Endothelial cell of umbilical vein (primary cell): ENCODE measurements at regions not wholly inside any gene's neighbourhood (a gene's known extent, or its start where the extent isn't known, plus 50 kb on each side); places are given as distances from the start of the nearest gene placed in this dataset.

Experiments
- BruUV-seq: library from RNA; stranded (reverse); fragments of 400-500 nt; replicated peaks from 2 replicates; lab custom pipeline; 2021; lab: Mats Ljungman, UMichigan
- CTCF ChIA-PET: fragments of 300-600, 350-600 bp; sonication (Branson Sonifier 250); formaldehyde crosslinking; loops from one replicate; lab custom pipeline; 2021; ENCODE audit warnings: antibody characterized with exemption, inconsistent platforms; lab: Charles Lee
- POLR2A ChIA-PET: fragments of 300-600, 350-600 bp; sonication (Branson Sonifier 250); formaldehyde crosslinking; loops from one replicate; lab custom pipeline; 2021; ENCODE audit warnings: antibody characterized with exemption, inconsistent platforms; lab: Charles Lee
- DNase-seq: peaks from one replicate; pipeline ENCODE4 v3.0.0-alpha.2; 2011; ENCODE audit warnings: low read depth, low spot score
- FAIRE-seq: peaks from 2 replicates; lab custom pipeline; 2011; peaks lifted over from hg19 to GRCh38; lab: Jason Lieb, UNC
- H2AFZ ChIP-seq: 2 replicates; pipeline ENCODE4 v1.6.0; 2012; ENCODE audit warnings: low read depth, low read length, control low read depth, inconsistent platforms
- H3K27ac ChIP-seq: 2 replicates; pipeline ENCODE4 v1.5.1; 2011; ENCODE audit warnings: low read depth, mild to moderate bottlenecking, control low read depth, low read length, moderate library complexity; ENCODE audit not compliant: insufficient read depth
- H3K27me3 ChIP-seq, 2 experiments: 2 replicates each; pipeline versions ENCODE4 v1.6.0 to v1.6.1; 2011; ENCODE audit warnings: low read length in 2 of 2, mixed read lengths in 1 of 2; ENCODE audit not compliant: control insufficient read depth in 2 of 2, insufficient read depth in 2 of 2
- H3K36me3 ChIP-seq, 2 experiments: 2 replicates in 1 of 2; 3 replicates in 1 of 2; pipeline ENCODE4 v1.5.1; 2011; ENCODE audit warnings: low read length in 2 of 2, mild to moderate bottlenecking in 1 of 2, moderate library complexity in 1 of 2; ENCODE audit not compliant: control insufficient read depth in 2 of 2, insufficient read depth in 2 of 2; ENCODE audit errors: extremely low read depth in 1 of 2
- H3K4me1 ChIP-seq: 3 replicates; pipeline ENCODE4 v1.5.1; 2011; ENCODE audit warnings: mild to moderate bottlenecking, low read length; ENCODE audit not compliant: control insufficient read depth, insufficient read depth; ENCODE audit errors: extremely low read depth
- H3K4me2 ChIP-seq: 2 replicates; pipeline ENCODE4 v1.6.1; 2011; ENCODE audit warnings: low read length, control low read depth, mixed read lengths; ENCODE audit not compliant: insufficient read depth
- H3K4me3 ChIP-seq, 3 experiments: fragments of 200-600 bp in 1 of 3; sonication (generic), shearing (Covaris generic) in 1 of 3; replicated peaks in 1 of 3; 2 replicates each; pipeline ENCODE4 v1.5.1; 2011 to 2016; ENCODE audit warnings: control low read depth in 3 of 3, low read length in 3 of 3, mild to moderate bottlenecking in 2 of 3, inconsistent platforms in 1 of 3, low read depth in 1 of 3, moderate library complexity in 1 of 3; ENCODE audit not compliant: insufficient read depth in 1 of 3
- H3K79me2 ChIP-seq: 2 replicates; pipeline ENCODE4 v1.6.0; 2012; ENCODE audit warnings: low read length, inconsistent platforms; ENCODE audit not compliant: control insufficient read depth, insufficient read depth
- H3K9ac ChIP-seq: replicated peaks from 2 replicates; pipeline ENCODE3; 2011; ENCODE audit warnings: low read length, control low read depth; ENCODE audit not compliant: insufficient read depth; ENCODE audit errors: extremely low read depth
- H3K9me1 ChIP-seq: replicated peaks from 3 replicates; pipeline ENCODE4 v1.6.0; 2011; ENCODE audit warnings: mild to moderate bottlenecking, low read length; ENCODE audit not compliant: control insufficient read depth, insufficient read depth; ENCODE audit errors: extremely low read depth
- H3K9me3 ChIP-seq: replicated peaks from 2 replicates; pipeline ENCODE4 v1.5.1; 2012; ENCODE audit warnings: low read length, inconsistent platforms; ENCODE audit not compliant: control insufficient read depth, insufficient read depth
- H4K20me1 ChIP-seq: replicated peaks from 2 replicates; pipeline ENCODE3; 2011; ENCODE audit warnings: mild to moderate bottlenecking, low read length; ENCODE audit not compliant: control insufficient read depth, insufficient read depth; ENCODE audit errors: extremely low read depth
- EZH2 ChIP-seq: IDR thresholded peaks from 2 replicates; pipeline ENCODE4 v1.6.1; 2012; ENCODE audit warnings: borderline replicate concordance, low read depth, mild to moderate bottlenecking, moderate library complexity, low read length, inconsistent platforms; ENCODE audit not compliant: severe bottlenecking
- FOS ChIP-seq: IDR thresholded peaks from 2 replicates; pipeline ENCODE4 v1.6.1; 2011; ENCODE audit warnings: mild to moderate bottlenecking, low read length, moderate library complexity, borderline replicate concordance; ENCODE audit not compliant: insufficient read depth
- GATA2 ChIP-seq: IDR thresholded peaks from 2 replicates; pipeline ENCODE4 v1.7.0; 2011; ENCODE audit warnings: low read depth, mild to moderate bottlenecking, moderate library complexity, mixed read lengths, low read length; ENCODE audit not compliant: insufficient read length, insufficient read depth
- JUN ChIP-seq: IDR thresholded peaks from 2 replicates; pipeline ENCODE4 v1.6.1; 2011; ENCODE audit warnings: borderline replicate concordance, low read depth; ENCODE audit not compliant: insufficient read length, insufficient read depth
- MAX ChIP-seq: IDR thresholded peaks from 2 replicates; pipeline ENCODE4 v1.6.1; 2011; ENCODE audit not compliant: insufficient read depth, insufficient read length
- MYC ChIP-seq: IDR thresholded peaks from one replicate; pipeline ENCODE4 v1.6.1; 2011; ENCODE audit warnings: mild to moderate bottlenecking, low read depth, low read length
- POLR2A ChIP-seq: IDR thresholded peaks from 2 replicates; pipeline ENCODE4 v1.6.1; 2012; ENCODE audit warnings: low read depth, mild to moderate bottlenecking, control low read depth, low read length
- POLR2AphosphoS5 ChIP-seq: IDR thresholded peaks from 2 replicates; pipeline ENCODE4 v1.6.1; 2012; ENCODE audit warnings: low read depth, mild to moderate bottlenecking, control low read depth, low read length, moderate library complexity; ENCODE audit not compliant: insufficient read depth
- dilution Hi-C: fragments of 300-500 bp; cut with MboI; formaldehyde crosslinking; loops from one replicate; pipeline ENCODE4 v1.15.0; 2019; ENCODE audit warnings: low sequenced_read_pairs; ENCODE audit not compliant: extremely low pct_ligation_motif_present
- intact Hi-C: fragments of 100-400 bp; cut with micrococcal nuclease; formaldehyde crosslinking; loops from one replicate; pipeline ENCODE4 v1.10.0; 2022
- TF ChIP-seq, protein P1 (sequence below), 2 donors: IDR thresholded peaks; 1 replicate in 1 of 2; 2 replicates in 1 of 2; pipeline ENCODE4 v1.5.1; 2011; ENCODE audit warnings: low read length in 2 of 2, mild to moderate bottlenecking in 2 of 2, moderate library complexity in 2 of 2, control low read depth in 1 of 2, inconsistent platforms in 1 of 2, low read depth in 1 of 2; ENCODE audit not compliant: insufficient read depth in 1 of 2; ENCODE audit errors: extremely low read depth in 1 of 2

- Histone ChIP-seq H3K4me3 (no peak overlapping the region), H4K20me1 (no peaks in the 10 kb centered on the region), H3K4me1 (no peaks in the 10 kb centered on the region), H3K9me3 (no peaks in the 10 kb centered on the region), H3K27me3 (no peaks in the 10 kb centered on the region), H3K9ac (no peak overlapping the region), H3K79me2 (no peaks in the 10 kb centered on the region), H3K4me2 (no peak overlapping the region), H3K27ac (no peak overlapping the region), H2AFZ (no peak overlapping the region), H3K9me1 (no peaks in the 10 kb centered on the region), H3K36me3 (no peaks in the 10 kb centered on the region)
- ChIA-PET CTCF (no interaction called here), POLR2A (no interaction called here)
- intact Hi-C loops, result no loop called here
- no peak for TF ChIP-seq EZH2
- TF ChIP-seq, protein P1, sequence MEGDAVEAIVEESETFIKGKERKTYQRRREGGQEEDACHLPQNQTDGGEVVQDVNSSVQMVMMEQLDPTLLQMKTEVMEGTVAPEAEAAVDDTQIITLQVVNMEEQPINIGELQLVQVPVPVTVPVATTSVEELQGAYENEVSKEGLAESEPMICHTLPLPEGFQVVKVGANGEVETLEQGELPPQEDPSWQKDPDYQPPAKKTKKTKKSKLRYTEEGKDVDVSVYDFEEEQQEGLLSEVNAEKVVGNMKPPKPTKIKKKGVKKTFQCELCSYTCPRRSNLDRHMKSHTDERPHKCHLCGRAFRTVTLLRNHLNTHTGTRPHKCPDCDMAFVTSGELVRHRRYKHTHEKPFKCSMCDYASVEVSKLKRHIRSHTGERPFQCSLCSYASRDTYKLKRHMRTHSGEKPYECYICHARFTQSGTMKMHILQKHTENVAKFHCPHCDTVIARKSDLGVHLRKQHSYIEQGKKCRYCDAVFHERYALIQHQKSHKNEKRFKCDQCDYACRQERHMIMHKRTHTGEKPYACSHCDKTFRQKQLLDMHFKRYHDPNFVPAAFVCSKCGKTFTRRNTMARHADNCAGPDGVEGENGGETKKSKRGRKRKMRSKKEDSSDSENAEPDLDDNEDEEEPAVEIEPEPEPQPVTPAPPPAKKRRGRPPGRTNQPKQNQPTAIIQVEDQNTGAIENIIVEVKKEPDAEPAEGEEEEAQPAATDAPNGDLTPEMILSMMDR (IDR thresholded peaks at IDR 0.05; ENCODE audit: extremely low read depth in 1 of 2, insufficient read depth in 1 of 2, low read depth in 1 of 2, low read length in 2 of 2), result no peak
- TF ChIP-seq POLR2AphosphoS5, result no peak
- no peak for TF ChIP-seq FOS
- no peak for TF ChIP-seq JUN
- TF ChIP-seq POLR2A, result no peak
- BruUV-seq, result no TSS peak
- no peak for DNase-seq
- dilution Hi-C loops, result no loop called here
- FAIRE-seq, result no peak
Measured at GRCh38 chr16:8098947-8099512, 491.3 kb downstream of the TMEM114 start.

GRCh38 chr16:8096211-8096610 lies 494.1 kb downstream of the TMEM114 start:
- Histone ChIP-seq H2AFZ (no peak overlapping the region), H3K79me2 (no peaks in the 10 kb centered on the region), H4K20me1 (no peaks in the 10 kb centered on the region), H3K4me2 (no peak overlapping the region), H3K36me3 (no peaks in the 10 kb centered on the region), H3K27ac (no peak overlapping the region), H3K4me3 (no peak overlapping the region), H3K9ac (no peak overlapping the region), H3K9me1 (no peaks in the 10 kb centered on the region), H3K9me3 (no peaks in the 10 kb centered on the region), H3K27me3 (no peaks in the 10 kb centered on the region), H3K4me1 (no peaks in the 10 kb centered on the region)
- no peak for TF ChIP-seq POLR2AphosphoS5
- TF ChIP-seq EZH2, result no peak
- no peak for TF ChIP-seq MAX
- TF ChIP-seq JUN, result no peak
- no peak for TF ChIP-seq POLR2A
- no peak for TF ChIP-seq MYC
- TF ChIP-seq GATA2, result no peak
- TF ChIP-seq, protein P1 (IDR thresholded peaks at IDR 0.05; ENCODE audit: extremely low read depth in 1 of 2, insufficient read depth in 1 of 2, low read depth in 1 of 2, low read length in 2 of 2), result no peak
- no peak for TF ChIP-seq FOS
- BruUV-seq, result no TSS peak
- ChIA-PET CTCF (no interaction called here), POLR2A (no interaction called here)
- intact Hi-C loops, result no loop called here
- DNase-seq (no peak), FAIRE-seq (no peak)
- dilution Hi-C loops, result no loop called here
